BE2C (cell line): ENCODE measurements at regions not wholly inside any gene's neighbourhood (a gene's known extent, or its start where the extent isn't known, plus 50 kb on each side); places are given as distances from the start of the nearest gene placed in this dataset.

Experiments
- DNase-seq: peaks from one replicate; pipeline ENCODE4 v3.0.0-alpha.2; 2020
- H3K27me3 ChIP-seq: fragments of 250-450 bp; sonication (Bioruptor Pico); 2 replicates; pipeline ENCODE4 v1.5.1; 2020; ENCODE audit warnings: mild to moderate bottlenecking
- H3K36me3 ChIP-seq: fragments of 250-450 bp; sonication (Bioruptor Pico); 2 replicates; pipeline ENCODE4 v1.5.1; 2020; ENCODE audit warnings: mild to moderate bottlenecking
- H3K4me1 ChIP-seq: fragments of 250-450 bp; sonication (Bioruptor Pico); 2 replicates; pipeline ENCODE4 v1.5.1; 2020
- H3K4me3 ChIP-seq: 2 replicates; pipeline ENCODE4 v1.5.1; 2011; ENCODE audit warnings: low read depth, low read length
- H3K9me3 ChIP-seq: fragments of 250-450 bp; sonication (Bioruptor Pico); 2 replicates; pipeline ENCODE4 v1.5.1; 2020
- CTCF ChIP-seq: IDR thresholded peaks from 2 replicates; pipeline ENCODE4 v1.5.1; 2012; ENCODE audit warnings: mild to moderate bottlenecking, low read depth, low read length

GRCh38 chr1:87723193-87723592 is 394.5 kb downstream of the LMO4 start:
- Histone ChIP-seq H3K4me1 (no peaks in the 10 kb centered on the region), H3K36me3 (no peaks in the 10 kb centered on the region), H3K4me3 (no peak overlapping the region), H3K27me3 (no peaks in the 10 kb centered on the region), H3K9me3 (no peaks in the 10 kb centered on the region)
- no peak for DNase-seq
- TF ChIP-seq CTCF, result no peak

- no peak for DNase-seq
- TF ChIP-seq CTCF, result no peak
Measured at GRCh38 chr1:87728169-87728568, 399.5 kb downstream of the LMO4 start.

GRCh38 chr1:87730274-87731216 is 401.9 kb downstream of the LMO4 start:
- H3K27me3 ChIP-seq, result no peaks in the 10 kb centered on the region
- H3K9me3 ChIP-seq, result no peaks in the 10 kb centered on the region
- no peaks in the 10 kb centered on the region for H3K4me1 ChIP-seq
- no peak for TF ChIP-seq CTCF
- no peak for DNase-seq
- no peaks in the 10 kb centered on the region for H3K36me3 ChIP-seq
- no peak overlapping the region for H3K4me3 ChIP-seq

More at GRCh38 chr1:87728169-87728568, 399.5 kb downstream of the LMO4 start:
- no peaks in the 10 kb centered on the region for H3K36me3 ChIP-seq
- H3K4me1 ChIP-seq, result no peaks in the 10 kb centered on the region
- no peaks in the 10 kb centered on the region for H3K27me3 ChIP-seq
- no peak overlapping the region for H3K4me3 ChIP-seq
- no peaks in the 10 kb centered on the region for H3K9me3 ChIP-seq

GRCh38 chr1:87733386-87733785 is 404.7 kb downstream of the LMO4 start:
- Histone ChIP-seq H3K27me3 (no peaks in the 10 kb centered on the region), H3K9me3 (no peaks in the 10 kb centered on the region), H3K4me1 (no peaks in the 10 kb centered on the region), H3K36me3 (no peaks in the 10 kb centered on the region), H3K4me3 (no peak overlapping the region)
- DNase-seq, result no peak
- no peak for TF ChIP-seq CTCF

GRCh38 chr1:87735750-87736149 is 407.1 kb downstream of the LMO4 start:
- H3K36me3 ChIP-seq, result no peaks in the 10 kb centered on the region
- H3K9me3 ChIP-seq, result no peaks in the 10 kb centered on the region
- DNase-seq, result no peak
- TF ChIP-seq CTCF, result no peak
- no peaks in the 10 kb centered on the region for H3K27me3 ChIP-seq
- H3K4me3 ChIP-seq, result no peak overlapping the region
- H3K4me1 ChIP-seq, result no peaks in the 10 kb centered on the region

GRCh38 chr1:87739141-87739540 is 410.5 kb downstream of the LMO4 start:
- Histone ChIP-seq H3K4me1 (no peaks in the 10 kb centered on the region), H3K9me3 (no peaks in the 10 kb centered on the region), H3K27me3 (no peaks in the 10 kb centered on the region), H3K4me3 (no peak overlapping the region), H3K36me3 (no peaks in the 10 kb centered on the region)
- no peak for TF ChIP-seq CTCF
- no peak for DNase-seq
